Naive B cell (primary cell): ENCODE measurements at regions not wholly inside any gene's neighbourhood (a gene's known extent, or its start where the extent isn't known, plus 50 kb on each side); places are given as distances from the start of the nearest gene placed in this dataset.

Experiments
- ATAC-seq, 2 donors: fragments of 150-1000 bp; cut with Tn5 transposase; 2 replicates each; pipeline ENCODE4 v1.10.0; 2021; ENCODE audit warnings: low read depth in 2 of 2, mild to moderate bottlenecking in 2 of 2, moderate library complexity in 2 of 2
- DNase-seq: peaks from one replicate; pipeline ENCODE4 v3.0.0; 2022
- H3K27ac Mint-ChIP-seq, 6 donors: one replicate each; pipeline ENCODE4 v1.8.0; 2020 to 2022; ENCODE audit warnings: mild to moderate bottlenecking in 6 of 6, mixed read lengths in 6 of 6, moderate library complexity in 5 of 6, inconsistent platforms in 2 of 6
- H3K27me3 Mint-ChIP-seq, 3 donors: one replicate each; pipeline ENCODE4 v1.8.0; 2021 to 2022; ENCODE audit warnings: mixed read lengths in 3 of 3, mild to moderate bottlenecking in 1 of 3
- H3K36me3 Mint-ChIP-seq, 2 donors: one replicate each; pipeline ENCODE4 v1.8.0; 2020 to 2022; ENCODE audit warnings: mixed read lengths in 2 of 2, inconsistent platforms in 1 of 2, mild to moderate bottlenecking in 1 of 2
- H3K4me1 Mint-ChIP-seq, 3 donors: one replicate each; pipeline ENCODE4 v1.8.0; 2020 to 2022; ENCODE audit warnings: mixed read lengths in 3 of 3, inconsistent platforms in 1 of 3, mild to moderate bottlenecking in 1 of 3, moderate library complexity in 1 of 3
- H3K4me3 Mint-ChIP-seq, 8 donors: one replicate each; pipeline ENCODE4 v1.8.0; 2020 to 2022; ENCODE audit warnings: mild to moderate bottlenecking in 8 of 8, mixed read lengths in 8 of 8, moderate library complexity in 8 of 8, inconsistent platforms in 2 of 8
- H3K9me3 Mint-ChIP-seq, 7 donors: one replicate each; pipeline ENCODE4 v1.8.0; 2020 to 2022; ENCODE audit warnings: mixed read lengths in 7 of 7, mild to moderate bottlenecking in 5 of 7, inconsistent platforms in 2 of 7, moderate library complexity in 1 of 7

- peaks cover 27 to 74% (median 32%) of the 10 kb centered on the region in 3 donors for H3K4me1 Mint-ChIP-seq
Observed at GRCh38 chr13:50082426-50083281, 67.4 kb downstream of the KCNRG start.

GRCh38 chr13:50085063-50085462 lies 69.8 kb downstream of the KCNRG start:
- H3K4me1 Mint-ChIP-seq: peaks cover 18 to 60% (median 20%) of the 10 kb centered on the region in 3 donors
- no peaks in the 10 kb centered on the region for H3K9me3 Mint-ChIP-seq
- DNase-seq (no peak), ATAC-seq (no peak)
- H3K27me3 Mint-ChIP-seq: no peaks in the 10 kb centered on the region
- H3K4me3 Mint-ChIP-seq: peak overlapping the region in 5 of 8 donors; percentile 9 to 95 (median 26)
- H3K36me3 Mint-ChIP-seq: peaks cover 0 to 9% of the 10 kb centered on the region in 2 donors
- H3K27ac Mint-ChIP-seq: peak overlapping the region in 2 of 6 donors; percentile 26 to 50

More at GRCh38 chr13:50082426-50083281, 67.4 kb downstream of the KCNRG start:
- DNase-seq: peak; percentile 70
- peak; percentile 60 to 63 for ATAC-seq
- peaks cover 0 to 9% of the 10 kb centered on the region in 2 donors for H3K36me3 Mint-ChIP-seq
- H3K9me3 Mint-ChIP-seq: no peaks in the 10 kb centered on the region
- peak overlapping the region; percentile 98 to 100 (median 99) for H3K27ac Mint-ChIP-seq
- H3K27me3 Mint-ChIP-seq: no peaks in the 10 kb centered on the region
- peak overlapping the region; percentile 93 to 100 (median 100) for H3K4me3 Mint-ChIP-seq

GRCh38 chr13:50089633-50090032 lies 74.4 kb downstream of the KCNRG start:
- ATAC-seq (no peak), DNase-seq (no peak)
- Mint-ChIP-seq H3K27ac (peak overlapping the region in 2 of 6 donors; percentile 9 to 54), H3K9me3 (no peaks in the 10 kb centered on the region), H3K36me3 (no peaks in the 10 kb centered on the region), H3K4me3 (no peak overlapping the region), H3K4me1 (peaks cover 10 to 38% (median 11%) of the 10 kb centered on the region in 3 donors), H3K27me3 (no peaks in the 10 kb centered on the region)

DNA sequence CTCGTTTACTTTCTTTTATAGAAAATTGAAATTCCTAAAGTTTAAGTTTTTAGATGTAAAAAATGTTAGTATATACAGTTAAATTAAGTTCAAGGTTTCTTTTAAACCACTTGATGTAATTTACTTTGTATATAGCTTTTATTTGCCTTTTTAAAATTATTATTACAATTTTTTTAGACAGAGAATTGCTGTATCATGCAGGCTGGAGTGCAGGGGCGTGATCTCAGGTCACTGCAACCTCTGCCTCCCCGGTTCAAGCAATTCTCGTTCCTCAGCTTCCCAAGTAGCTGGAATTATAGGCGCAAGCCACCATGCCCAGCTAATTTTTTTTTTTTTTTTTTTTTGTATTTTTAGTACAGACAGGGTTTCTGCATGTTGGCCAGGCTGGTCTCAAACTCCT lies 75.0 kb downstream of the KCNRG start:
- no peaks in the 10 kb centered on the region for H3K27me3 Mint-ChIP-seq
- ATAC-seq (no peak), DNase-seq (no peak)
- H3K9me3 Mint-ChIP-seq: no peaks in the 10 kb centered on the region
- no peak overlapping the region for H3K27ac Mint-ChIP-seq
- H3K4me3 Mint-ChIP-seq: no peak overlapping the region
- H3K4me1 Mint-ChIP-seq: peaks cover 10 to 32% (median 11%) of the 10 kb centered on the region in 3 donors
- no peaks in the 10 kb centered on the region for H3K36me3 Mint-ChIP-seq

DNA sequence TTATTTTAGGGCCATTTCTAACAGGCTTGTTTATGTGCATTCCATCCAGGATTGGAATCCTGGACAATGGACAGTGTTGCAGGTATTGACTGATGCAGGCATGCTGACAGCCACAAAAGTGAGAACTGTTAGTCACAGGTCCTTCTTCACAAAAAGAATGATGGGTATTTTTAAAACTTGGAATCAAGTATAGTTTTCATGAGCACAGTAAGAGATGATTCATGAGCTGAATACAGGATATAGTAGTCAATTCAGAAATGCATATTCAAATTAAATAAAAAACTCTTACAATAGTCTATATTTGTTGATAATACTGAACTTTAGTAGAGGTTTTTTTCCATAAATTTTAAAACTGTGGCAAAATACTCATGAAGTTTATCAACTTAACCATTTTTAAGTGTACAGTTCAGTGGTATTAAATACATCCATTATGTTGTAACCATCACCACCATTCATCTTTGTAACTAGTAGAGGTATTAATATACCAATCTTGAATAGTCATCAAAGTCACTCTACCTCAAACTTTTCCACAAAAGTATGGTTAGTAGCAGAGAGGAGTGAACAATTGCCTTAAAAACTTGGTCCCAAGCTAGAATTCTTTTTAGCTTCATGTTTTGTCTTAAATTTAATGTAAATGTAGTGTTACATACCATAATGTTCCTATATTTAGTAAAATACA lies 79.5 kb downstream of the KCNRG start:
- Mint-ChIP-seq H3K9me3 (peaks cover 9 to 13% (median 11%) of the 10 kb centered on the region in 7 donors), H3K4me1 (peaks cover 11 to 40% (median 32%) of the 10 kb centered on the region in 3 donors), H3K27me3 (no peaks in the 10 kb centered on the region), H3K4me3 (no peak overlapping the region), H3K36me3 (peaks cover 10 to 14% of the 10 kb centered on the region in 2 donors), H3K27ac (no peak overlapping the region)
- ATAC-seq: no peak
- no peak for DNase-seq

DNA sequence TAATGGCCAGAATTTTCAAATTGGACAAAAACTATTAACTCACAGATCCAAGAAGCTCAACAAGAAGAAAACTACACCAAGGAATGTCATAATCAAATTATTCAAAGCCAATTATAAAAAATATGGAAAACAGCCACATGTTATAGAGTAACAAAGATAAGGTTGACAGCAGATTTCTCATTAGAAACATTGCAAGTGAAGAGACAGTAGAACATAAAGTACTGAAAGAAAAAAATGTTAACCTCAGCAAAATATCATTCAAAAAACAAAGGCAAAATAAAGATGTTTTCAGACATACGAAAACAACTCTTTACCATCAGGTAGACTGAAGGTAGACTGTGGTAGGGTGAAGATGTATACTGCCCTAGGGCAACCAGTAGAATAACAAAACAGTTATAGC lies 83.4 kb downstream of the KCNRG start:
- peaks cover 24 to 75% (median 54%) of the 10 kb centered on the region in 3 donors for H3K4me1 Mint-ChIP-seq
- peak overlapping the region in 3 of 6 donors; percentile 31 to 89 (median 84) for H3K27ac Mint-ChIP-seq
- no peaks in the 10 kb centered on the region for H3K27me3 Mint-ChIP-seq
- H3K36me3 Mint-ChIP-seq: peaks cover 10 to 14% of the 10 kb centered on the region in 2 donors
- H3K9me3 Mint-ChIP-seq: peaks cover 9 to 15% (median 12%) of the 10 kb centered on the region in 7 donors
- ATAC-seq (no peak), DNase-seq (no peak)
- H3K4me3 Mint-ChIP-seq: peak overlapping the region in 4 of 8 donors; percentile 10 to 42 (median 28)

- H3K27ac Mint-ChIP-seq: no peak overlapping the region
- H3K36me3 Mint-ChIP-seq: peaks cover 10 to 14% of the 10 kb centered on the region in 2 donors
- no peaks in the 10 kb centered on the region for H3K27me3 Mint-ChIP-seq
- DNase-seq (no peak), ATAC-seq (no peak)
- H3K4me3 Mint-ChIP-seq: no peak overlapping the region
- H3K4me1 Mint-ChIP-seq: peaks cover 30 to 78% (median 62%) of the 10 kb centered on the region in 3 donors
- peaks cover 9 to 15% (median 12%) of the 10 kb centered on the region in 7 donors for H3K9me3 Mint-ChIP-seq
Observed at GRCh38 chr13:50099473-50099872, 84.2 kb downstream of the KCNRG start.

GRCh38 chr13:50101590-50101989 lies 86.3 kb downstream of the KCNRG start:
- no peak for ATAC-seq
- no peaks in the 10 kb centered on the region for H3K27me3 Mint-ChIP-seq
- H3K4me3 Mint-ChIP-seq: peak overlapping the region in 1 of 8 donors; percentile 66

DNA sequence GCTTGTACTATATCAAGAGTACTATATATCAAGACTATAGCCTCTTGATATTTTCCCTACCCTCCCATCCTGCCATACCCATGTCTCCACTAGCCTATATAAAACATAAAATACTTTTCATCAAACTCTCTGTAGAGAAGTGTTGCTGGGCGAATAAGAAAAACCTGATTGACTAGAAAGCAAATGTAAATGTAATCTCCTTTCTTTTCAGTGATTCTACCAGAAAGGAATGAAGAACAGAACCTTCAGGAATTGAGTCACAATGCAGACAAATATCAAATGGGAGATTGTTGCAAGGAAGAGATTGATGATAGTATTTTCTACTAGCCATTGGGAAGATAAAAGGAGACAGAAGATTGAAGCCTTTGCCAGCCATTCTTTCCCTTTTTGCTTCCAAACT lies 89.2 kb downstream of the KCNRG start:
- H3K4me3 Mint-ChIP-seq: peak overlapping the region in 6 of 8 donors; percentile 10 to 46 (median 38)
- H3K9me3 Mint-ChIP-seq: peaks cover 0 to 4% (median 0%) of the 10 kb centered on the region in 7 donors
- no peak for DNase-seq
- peak overlapping the region; percentile 36 to 96 (median 82) for H3K27ac Mint-ChIP-seq
- no peak for ATAC-seq
- H3K36me3 Mint-ChIP-seq: no peaks in the 10 kb centered on the region
- H3K4me1 Mint-ChIP-seq: peaks cover 45 to 82% (median 65%) of the 10 kb centered on the region in 3 donors
- H3K27me3 Mint-ChIP-seq: no peaks in the 10 kb centered on the region

More at GRCh38 chr13:50101590-50101989, 86.3 kb downstream of the KCNRG start:
- Mint-ChIP-seq H3K9me3 (peaks cover 9 to 15% (median 12%) of the 10 kb centered on the region in 7 donors), H3K4me1 (peaks cover 45 to 82% (median 75%) of the 10 kb centered on the region in 3 donors), H3K36me3 (peaks cover 10 to 14% of the 10 kb centered on the region in 2 donors), H3K27ac (peak overlapping the region in 4 of 6 donors; percentile 3 to 86 (median 71))
- DNase-seq: no peak

- H3K27ac Mint-ChIP-seq: peak overlapping the region; percentile 75 to 96 (median 94)
- H3K27me3 Mint-ChIP-seq: no peaks in the 10 kb centered on the region
- DNase-seq (peak; percentile 56), ATAC-seq (peak; percentile 92 to 94)
- H3K36me3 Mint-ChIP-seq: no peaks in the 10 kb centered on the region
- H3K4me1 Mint-ChIP-seq: peaks cover 49 to 84% (median 65%) of the 10 kb centered on the region in 3 donors
- peak overlapping the region; percentile 36 to 93 (median 74) for H3K4me3 Mint-ChIP-seq
- no peaks in the 10 kb centered on the region for H3K9me3 Mint-ChIP-seq
Observed at GRCh38 chr13:50106559-50106958, 91.3 kb downstream of the KCNRG start.

DNA sequence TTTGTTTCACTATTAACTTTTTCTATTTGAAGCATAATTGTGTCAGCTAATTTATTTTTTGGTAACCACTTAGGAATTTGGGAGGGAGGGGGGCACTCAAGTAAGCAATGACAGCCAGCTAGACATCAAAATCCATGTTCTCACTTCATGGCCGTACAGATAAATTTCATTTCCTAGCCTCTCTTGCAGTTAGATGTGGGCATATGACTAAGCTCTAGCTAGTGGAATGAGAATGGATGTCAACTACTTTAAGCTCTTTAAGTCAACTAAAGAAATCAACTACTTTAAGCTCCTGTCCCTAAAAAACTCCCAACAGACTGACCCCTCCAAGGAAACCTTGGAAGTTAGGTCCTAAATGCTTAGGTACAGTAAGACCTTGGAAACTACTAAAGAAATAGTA lies 92.0 kb downstream of the KCNRG start:
- Mint-ChIP-seq H3K36me3 (no peaks in the 10 kb centered on the region), H3K9me3 (no peaks in the 10 kb centered on the region), H3K27me3 (no peaks in the 10 kb centered on the region), H3K4me3 (peak overlapping the region; percentile 36 to 93 (median 74)), H3K27ac (peak overlapping the region; percentile 62 to 96 (median 92)), H3K4me1 (peaks cover 47 to 81% (median 63%) of the 10 kb centered on the region in 3 donors)
- no peak for DNase-seq
- ATAC-seq: no peak

GRCh38 chr13:50114961-50115360 lies 99.7 kb downstream of the KCNRG start:
- peaks cover 13 to 40% (median 20%) of the 10 kb centered on the region in 3 donors for H3K4me1 Mint-ChIP-seq
- H3K4me3 Mint-ChIP-seq: no peak overlapping the region
- peaks cover 0 to 5% of the 10 kb centered on the region in 2 donors for H3K36me3 Mint-ChIP-seq
- ATAC-seq (no peak), DNase-seq (no peak)
- H3K27ac Mint-ChIP-seq: no peak overlapping the region
- H3K27me3 Mint-ChIP-seq: no peaks in the 10 kb centered on the region
- H3K9me3 Mint-ChIP-seq: no peaks in the 10 kb centered on the region

DNA sequence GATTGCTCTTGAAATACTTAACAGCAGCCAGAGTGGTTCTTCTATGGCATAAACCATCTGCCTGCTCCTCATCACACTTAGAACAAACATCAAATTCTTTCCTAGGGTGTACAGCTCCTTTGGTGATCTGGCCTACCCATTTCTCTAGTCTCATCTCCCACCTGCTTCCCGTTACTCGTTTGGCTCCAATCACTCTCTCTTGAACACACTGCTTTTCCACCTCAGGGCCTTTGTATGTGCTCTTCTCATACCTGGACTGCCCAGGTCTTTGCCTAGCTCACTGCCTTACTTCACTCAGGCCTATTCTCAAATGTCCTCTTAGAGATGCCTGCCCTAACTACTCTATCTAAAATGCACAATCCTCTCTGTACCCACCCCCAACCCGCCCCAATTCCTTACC lies 100.5 kb downstream of the KCNRG start:
- no peak for ATAC-seq

More for the DNA sequence above, 100.5 kb downstream of the KCNRG start:
- Mint-ChIP-seq H3K9me3 (no peaks in the 10 kb centered on the region), H3K27ac (no peak overlapping the region), H3K4me3 (no peak overlapping the region), H3K4me1 (peaks cover 15 to 36% (median 23%) of the 10 kb centered on the region in 3 donors), H3K36me3 (peaks cover 0 to 5% of the 10 kb centered on the region in 2 donors), H3K27me3 (no peaks in the 10 kb centered on the region)
- no peak for DNase-seq
